COLO668 (cell line): ENCODE measurements at regions not wholly inside any gene's neighbourhood (a gene's known extent, or its start where the extent isn't known, plus 50 kb on each side); places are given as distances from the start of the nearest gene placed in this dataset.
"Not testable (repeated sequence)": the region's sequence is repeated elsewhere in the genome, so short reads cannot be mapped to it uniquely, and the experiment has no call there.

ENCODE experiments used
- DNase-seq: peaks from one replicate; lab custom pipeline; 2025; ENCODE audit not compliant: unreplicated experiment; lab: John Stamatoyannopoulos, UW

GRCh38 chr11:86861810-86862209 is 61.5 kb downstream of the PRSS23 start:
- no peak for DNase-seq

- no peak for DNase-seq
Observed at GRCh38 chr11:86863476-86863875, 63.1 kb downstream of the PRSS23 start.

- DNase-seq, result no peak
Observed at GRCh38 chr11:86865436-86865835, 65.1 kb downstream of the PRSS23 start.

- DNase-seq, result no peak
Observed at GRCh38 chr11:86869531-86869930, 69.2 kb downstream of the PRSS23 start.

GRCh38 chr11:86869966-86870570 is 69.7 kb downstream of the PRSS23 start:
- DNase-seq, result peak; percentile 38

- DNase-seq, result no peak
Observed at GRCh38 chr11:86873573-86874083, 73.3 kb downstream of the PRSS23 start.

- no peak for DNase-seq
Observed at GRCh38 chr11:86874304-86875056, 74.1 kb downstream of the PRSS23 start.

- DNase-seq, result no peak
Observed at GRCh38 chr11:86876716-86877234, 76.4 kb downstream of the PRSS23 start.

GRCh38 chr11:86877503-86877902 is 77.2 kb downstream of the PRSS23 start:
- no peak for DNase-seq

- DNase-seq, result not testable (repeated sequence)
Observed at GRCh38 chr11:86879241-86879640, 76.0 kb downstream of the FZD4 start.

- DNase-seq, result no peak
Observed at GRCh38 chr11:86885311-86885710, 69.9 kb downstream of the FZD4 start.

GRCh38 chr11:86888164-86889000 is 66.8 kb downstream of the FZD4 start:
- no peak for DNase-seq

- no peak for DNase-seq
Observed at GRCh38 chr11:86889001-86889341, 66.2 kb downstream of the FZD4 start.

GRCh38 chr11:86891036-86891435 is 64.2 kb downstream of the FZD4 start:
- no peak for DNase-seq

GRCh38 chr11:86893235-86893634 is 62.0 kb downstream of the FZD4 start:
- no peak for DNase-seq
